Esophagus muscularis mucosa (tissue), 4 donors: ENCODE measurements at regions not wholly inside any gene's neighbourhood (a gene's known extent, or its start where the extent isn't known, plus 50 kb on each side); places are given as distances from the start of the nearest gene placed in this dataset.

Experiments
- CTCF ChIP-seq, 3 experiments: fragments of 200-600 bp in 2 of 3; fragments of 450-650 bp in 1 of 3; sonication (generic) in 2 of 3; IDR thresholded peaks; one replicate each; pipeline ENCODE4 v1.5.1; 2017 to 2019; ENCODE audit warnings: antibody characterized with exemption in 3 of 3, mild to moderate bottlenecking in 2 of 3, moderate library complexity in 1 of 3
- EP300 ChIP-seq: sonication (generic); formaldehyde crosslinking; IDR thresholded peaks from one replicate; pipeline ENCODE4 v1.6.1; 2017; ENCODE audit warnings: antibody characterized with exemption
- POLR2AphosphoS5 ChIP-seq, 2 donors: sonication (generic); formaldehyde crosslinking; IDR thresholded peaks; one replicate each; pipeline ENCODE4 v1.6.1; 2017; ENCODE audit warnings: antibody characterized with exemption in 2 of 2

GRCh38 chr2:51120754-51121280 is 88.9 kb upstream of the NRXN1 start:
- no peak for TF ChIP-seq CTCF (IDR thresholded peaks at IDR 0.05)
- no peak for TF ChIP-seq POLR2AphosphoS5 (IDR thresholded peaks at IDR 0.05)
- TF ChIP-seq EP300: no peak
